RKO (cell line): ENCODE measurements at regions not wholly inside any gene's neighbourhood (a gene's known extent, or its start where the extent isn't known, plus 50 kb on each side); places are given as distances from the start of the nearest gene placed in this dataset.

Experiments used
- DNase-seq: peaks from one replicate; pipeline ENCODE4 v3.0.0-alpha.2; 2016; ENCODE audit warnings: low spot score

DNA sequence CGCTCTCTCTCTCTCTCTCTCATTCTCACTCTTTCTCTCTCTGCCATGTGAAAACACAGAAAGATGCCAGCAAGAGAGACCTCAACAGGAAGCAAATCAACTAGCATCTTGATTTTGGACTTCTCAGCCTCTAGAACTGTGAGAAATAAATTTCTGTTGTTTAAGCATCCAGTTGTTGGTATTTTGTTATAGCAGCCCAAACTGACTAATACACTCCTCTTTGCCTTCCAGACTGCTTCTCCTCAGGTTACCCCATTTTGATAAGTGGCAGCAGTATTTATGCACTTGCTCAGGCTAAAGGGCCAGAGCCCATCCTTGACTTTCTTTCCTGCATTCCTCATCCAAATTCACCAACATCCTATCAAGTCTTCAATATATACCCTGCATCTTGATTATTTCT, 76.6 kb upstream of the NANOGP8 start:
- DNase-seq = no peak

- DNase-seq = no peak
Observed at GRCh38 chr15:35159170-35159569, 74.1 kb upstream of the NANOGP8 start.

GRCh38 chr15:35151782-35152181, 66.7 kb upstream of the NANOGP8 start:
- DNase-seq = no peak

DNA sequence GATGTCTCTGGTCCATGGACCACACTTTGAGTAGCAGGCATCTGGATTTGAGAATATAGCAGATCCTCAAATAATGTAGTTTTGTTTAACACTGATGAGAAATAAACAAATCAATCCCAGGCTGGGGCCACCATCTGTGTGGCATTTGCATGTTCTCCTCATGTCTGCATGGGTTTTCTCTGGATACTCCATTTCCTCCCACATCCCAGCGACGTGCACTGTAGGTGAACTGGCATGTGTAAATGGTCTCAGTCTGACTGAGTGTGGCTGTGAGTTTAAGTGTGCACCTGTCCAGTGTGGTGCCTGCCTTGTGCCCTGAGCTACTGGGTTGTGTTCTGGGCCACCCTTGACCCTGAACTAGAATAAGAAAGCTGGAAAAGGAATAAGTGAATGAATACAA, 66.3 kb upstream of the NANOGP8 start:
- no peak for DNase-seq

DNA sequence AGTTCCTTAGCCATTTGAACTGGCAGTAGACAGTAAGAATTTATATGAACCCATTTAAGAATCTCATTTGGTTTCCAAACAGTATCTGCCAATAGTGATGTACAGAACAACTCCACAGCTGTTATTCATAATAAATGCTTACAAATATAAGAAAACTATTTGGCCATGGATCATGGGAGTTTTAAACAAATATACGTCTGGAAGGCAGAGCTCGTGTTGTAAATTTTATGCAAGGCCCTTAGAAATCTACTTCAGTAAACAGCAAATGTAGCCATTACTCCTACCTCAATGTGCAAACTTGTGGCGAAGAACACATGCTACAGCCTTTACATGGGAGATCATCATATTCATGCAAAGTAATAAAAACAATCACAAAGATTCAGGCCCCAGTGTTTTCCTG, 65.3 kb upstream of the NANOGP8 start:
- DNase-seq = no peak

- DNase-seq = no peak
Observed at GRCh38 chr15:35145336-35145735, 60.2 kb upstream of the NANOGP8 start.

DNA sequence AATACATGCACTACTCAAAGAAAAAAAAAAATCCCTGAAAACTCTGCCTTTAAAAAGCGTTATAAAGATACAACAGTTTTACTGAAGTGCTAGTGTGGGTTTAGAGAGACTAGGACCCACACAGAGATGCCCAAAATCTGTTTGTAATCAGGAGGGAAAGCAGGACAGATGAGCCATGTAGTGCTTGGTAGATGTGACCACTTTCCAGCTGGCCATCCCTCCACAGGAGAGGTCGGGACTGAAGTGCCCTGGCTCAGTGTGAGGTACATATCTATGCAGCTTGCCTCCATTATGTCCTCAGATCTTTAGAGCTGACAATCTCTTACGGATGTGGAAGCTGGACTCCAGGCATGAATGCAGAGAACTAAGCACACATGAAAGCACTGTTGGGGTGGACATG, 57.5 kb upstream of the NANOGP8 start:
- DNase-seq = no peak

DNA sequence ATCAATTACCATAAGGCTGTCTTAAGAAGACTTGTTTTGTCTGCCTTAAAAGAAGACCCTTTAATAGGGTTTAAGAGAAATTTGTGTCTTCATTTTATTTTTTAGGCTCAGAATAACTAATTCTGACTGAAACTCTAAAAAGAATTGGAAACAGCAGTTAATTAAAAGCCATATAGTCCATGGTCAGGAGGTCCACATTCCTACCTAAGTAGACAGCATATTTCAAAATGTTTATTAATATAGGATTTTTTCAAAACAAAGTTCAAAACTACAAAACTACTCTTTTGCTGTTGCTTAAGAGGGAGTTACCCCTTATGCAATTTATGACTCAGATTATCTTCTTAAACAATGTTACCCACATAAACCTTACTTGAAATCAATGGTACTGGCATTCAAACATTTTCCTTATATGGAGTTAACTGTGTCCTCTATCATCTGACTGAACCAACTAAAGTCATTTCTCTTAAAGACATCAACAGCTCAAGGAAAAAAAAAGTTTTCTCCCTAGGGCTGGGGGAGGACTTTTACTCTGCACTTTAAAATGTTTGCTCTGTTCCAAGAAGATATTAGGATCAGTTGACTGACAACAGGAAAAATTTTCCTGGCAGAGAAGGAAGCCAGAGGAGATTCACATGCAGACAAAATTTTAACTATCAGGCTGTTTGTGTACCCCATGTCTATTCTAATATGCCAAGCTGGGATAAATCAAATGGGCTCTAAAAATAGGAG, 56.8 kb upstream of the NANOGP8 start:
- no peak for DNase-seq

DNA sequence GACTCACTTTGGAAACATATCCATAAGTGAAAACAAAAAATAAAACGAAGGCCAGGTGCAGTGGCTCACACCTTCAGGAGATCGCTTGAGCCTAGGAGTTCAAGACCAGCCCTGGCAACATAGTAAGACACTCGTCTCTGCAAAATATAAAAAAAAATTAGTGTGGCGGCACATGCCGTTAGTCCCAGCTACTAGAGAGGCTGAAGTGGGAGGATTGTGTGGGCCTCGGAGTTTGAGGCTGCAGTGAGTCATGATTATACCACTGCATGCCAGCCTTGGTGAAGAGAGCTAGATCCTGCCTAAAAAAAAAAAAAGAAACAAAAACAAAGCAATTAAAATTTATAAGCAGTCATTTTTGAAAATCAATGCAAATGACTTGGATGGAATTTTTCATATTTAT, 54.7 kb upstream of the NANOGP8 start:
- no peak for DNase-seq

GRCh38 chr15:35137190-35137574, 52.1 kb upstream of the NANOGP8 start:
- DNase-seq = no peak

- DNase-seq = no peak
Observed at GRCh38 chr15:35136321-35137189, 51.5 kb upstream of the NANOGP8 start.
